Stimulated activated CD8-positive, alpha-beta memory T cell treated with anti-CD3 and anti-CD28 coated beads, Interleukin-15, amount 100 ng/mL, for 4 hours (primary cell): ENCODE measurements at regions not wholly inside any gene's neighbourhood (a gene's known extent, or its start where the extent isn't known, plus 50 kb on each side); places are given as distances from the start of the nearest gene placed in this dataset.
"Not testable (repeated sequence)": the region's sequence is repeated elsewhere in the genome, so short reads cannot be mapped to it uniquely, and the experiment has no call there.

ENCODE experiments used
- DNase-seq, 2 donors: peaks; one replicate each; pipeline ENCODE4 v3.0.0-alpha.2; 2020; ENCODE audit warnings: low read depth in 2 of 2

DNA sequence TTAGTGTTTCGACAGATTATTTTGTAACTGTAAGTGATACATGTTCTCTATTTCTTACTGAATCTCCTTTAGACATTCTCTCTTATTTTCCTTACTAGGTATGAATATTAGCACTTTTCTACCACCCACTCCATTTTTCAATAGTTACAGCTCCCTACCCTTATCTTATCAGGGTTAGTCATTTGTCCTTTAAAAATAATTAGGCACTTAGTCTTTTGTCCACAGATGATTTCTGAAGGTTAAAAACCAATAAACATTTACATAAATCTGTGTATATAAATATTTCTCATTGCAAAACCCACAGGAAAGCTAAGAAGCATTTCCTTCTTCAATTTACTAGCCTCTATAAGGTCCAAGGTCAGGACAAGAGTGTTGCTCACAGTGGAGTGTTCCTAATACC is 624.1 kb upstream of the MIR17HG start:
- no peak for DNase-seq

DNA sequence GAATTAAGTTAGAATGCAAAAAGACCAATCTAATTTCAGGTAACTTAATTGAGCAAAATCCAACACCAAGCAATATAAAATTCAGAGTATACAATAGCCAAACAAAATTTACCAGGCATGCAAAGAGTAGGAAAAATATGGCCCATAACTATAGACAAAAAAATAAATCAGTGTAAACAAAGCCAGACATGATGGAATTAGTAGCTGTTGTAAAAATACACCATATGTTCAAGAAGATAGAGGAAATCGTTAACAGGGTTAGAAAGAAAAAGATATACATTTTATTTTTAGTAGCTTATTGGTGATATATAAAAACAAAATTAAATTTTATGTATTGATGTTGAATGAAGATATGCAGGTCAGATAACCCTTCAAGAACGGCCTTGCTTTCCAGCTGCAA is 621.1 kb upstream of the MIR17HG start:
- DNase-seq, result no peak

DNA sequence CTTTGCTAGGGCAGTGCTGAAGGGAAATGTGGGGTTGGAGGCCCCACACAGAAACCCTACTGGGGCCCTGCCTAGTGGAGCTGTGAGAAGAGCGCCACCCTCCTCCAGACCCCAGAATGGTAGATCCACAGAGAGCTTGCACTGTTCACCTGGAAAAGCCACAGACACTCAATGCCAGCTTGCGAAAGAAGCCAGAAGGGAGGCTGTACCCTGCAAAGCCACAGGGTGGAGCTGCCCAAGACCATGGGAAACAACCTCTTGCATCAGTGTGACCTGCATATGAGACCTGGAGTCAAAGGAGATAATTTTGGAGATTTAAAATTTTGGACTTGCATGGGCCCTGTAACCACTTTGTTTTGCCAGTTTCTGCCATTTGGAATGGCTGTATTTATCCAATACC is 615.4 kb upstream of the MIR17HG start:
- no peak for DNase-seq

DNA sequence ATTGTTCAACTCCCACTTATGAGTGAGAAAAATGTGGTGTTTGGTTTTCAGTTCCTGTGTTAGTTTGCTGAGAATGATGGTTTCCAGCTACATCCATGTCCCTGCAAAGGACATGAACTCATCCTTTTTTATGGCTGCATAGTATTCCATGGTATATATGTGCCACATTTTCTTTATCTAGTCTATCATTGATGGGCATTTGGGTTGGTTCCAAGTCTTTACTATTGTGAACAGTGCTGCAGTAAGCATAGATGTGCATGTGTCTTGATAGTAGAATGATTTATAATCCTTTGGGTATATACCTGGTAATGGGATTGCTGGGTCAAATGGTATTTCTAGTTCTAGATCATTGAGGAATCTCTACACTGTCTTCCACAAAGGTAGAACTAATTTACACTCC is 613.0 kb upstream of the MIR17HG start:
- not testable (repeated sequence) for DNase-seq

DNA sequence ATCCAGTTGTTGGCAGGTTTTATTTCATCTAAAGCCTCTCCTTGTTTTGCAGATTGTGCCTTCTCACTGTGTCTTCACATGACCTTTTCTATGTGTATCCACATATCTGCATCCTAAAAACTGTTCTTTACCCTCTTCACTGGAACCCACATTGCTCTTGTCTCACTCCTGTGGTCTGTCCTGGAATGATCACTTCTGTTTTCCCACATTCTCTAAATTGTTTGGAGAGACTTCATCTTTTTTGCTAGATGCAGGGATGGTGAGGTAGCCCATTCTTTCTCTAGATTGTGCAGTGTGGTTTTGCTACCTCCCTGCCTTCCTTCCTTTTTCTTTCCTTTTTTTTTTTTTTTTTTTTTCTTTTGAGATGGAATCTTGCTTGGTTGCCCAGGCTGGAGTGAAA is 608.6 kb upstream of the MIR17HG start:
- no peak for DNase-seq

DNA sequence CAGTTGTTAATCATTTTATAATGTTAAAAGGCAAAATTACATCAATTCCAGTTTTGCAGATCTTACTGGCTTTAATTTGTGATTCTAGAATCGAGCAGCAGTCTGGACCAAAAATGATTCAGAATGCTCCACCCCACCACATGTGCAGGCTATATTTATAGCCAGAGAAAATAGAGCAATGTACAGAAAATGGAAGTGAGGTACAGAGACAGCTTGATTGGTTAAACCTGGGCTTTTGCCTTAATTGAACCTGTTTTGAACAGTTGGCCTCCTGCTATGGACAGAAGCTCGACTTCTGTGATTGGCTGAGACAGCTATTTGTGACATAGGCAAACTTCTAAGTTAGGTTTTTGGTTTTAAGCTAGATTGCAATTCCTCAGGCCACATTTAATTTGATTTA is 607.4 kb upstream of the MIR17HG start:
- DNase-seq, result no peak

GRCh38 chr13:90742381-90742780 is 605.1 kb upstream of the MIR17HG start:
- no peak for DNase-seq

GRCh38 chr13:90746230-90746629 is 601.3 kb upstream of the MIR17HG start:
- no peak for DNase-seq

- no peak for DNase-seq
These were observed 597.5 kb upstream of the MIR17HG start for GRCh38 chr13:90750021-90750420.

GRCh38 chr13:90751026-90751425 is 596.5 kb upstream of the MIR17HG start:
- DNase-seq, result no peak

DNA sequence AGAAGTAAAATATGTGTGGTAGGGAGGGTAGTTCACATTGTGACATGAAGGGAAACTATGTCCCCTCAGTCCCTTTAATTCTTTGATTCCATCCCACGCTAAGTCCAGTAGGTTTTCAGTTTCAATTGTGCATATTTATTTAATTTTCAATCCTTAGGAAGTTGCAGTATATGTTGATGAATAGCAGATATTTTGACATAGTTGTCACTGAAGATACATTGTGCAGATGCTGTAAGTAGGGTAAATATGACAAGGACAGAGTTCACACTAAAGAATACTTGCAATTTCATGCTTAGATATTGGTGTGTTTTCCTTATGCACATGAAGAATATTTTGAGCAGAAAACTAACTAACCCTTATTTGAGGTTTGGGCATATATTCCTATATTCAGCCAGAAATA is 595.4 kb upstream of the MIR17HG start:
- DNase-seq, result no peak

DNA sequence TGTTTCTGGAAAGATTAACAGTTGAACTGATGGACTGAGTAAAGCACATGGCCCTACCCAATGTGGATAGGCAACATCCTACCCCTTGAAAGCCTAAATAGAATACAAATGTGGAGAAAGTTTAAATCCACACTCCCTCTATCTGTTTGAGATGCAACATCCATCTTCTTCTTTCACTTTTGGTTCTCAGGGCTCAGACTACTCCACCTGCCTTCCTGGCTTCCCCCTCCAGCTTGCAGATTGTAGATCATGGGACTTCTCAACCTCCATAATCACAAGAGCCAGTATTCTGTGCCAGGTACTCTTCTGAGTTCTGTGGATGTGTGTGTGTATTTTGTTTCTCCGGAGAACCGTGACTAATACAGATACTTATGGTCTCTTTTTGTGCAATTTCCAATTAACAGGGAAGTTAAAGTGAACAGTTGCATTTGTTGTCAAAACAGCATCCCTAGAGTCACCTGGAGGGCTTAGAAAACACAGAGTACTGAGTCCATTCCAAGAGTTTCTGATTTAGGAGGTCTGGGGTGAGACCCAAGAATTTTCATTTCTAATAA is 590.3 kb upstream of the MIR17HG start:
- no peak for DNase-seq

- no peak for DNase-seq
These were observed 586.8 kb upstream of the MIR17HG start for GRCh38 chr13:90760639-90761038.

GRCh38 chr13:90763476-90764150 is 583.9 kb upstream of the MIR17HG start:
- DNase-seq, result no peak

DNA sequence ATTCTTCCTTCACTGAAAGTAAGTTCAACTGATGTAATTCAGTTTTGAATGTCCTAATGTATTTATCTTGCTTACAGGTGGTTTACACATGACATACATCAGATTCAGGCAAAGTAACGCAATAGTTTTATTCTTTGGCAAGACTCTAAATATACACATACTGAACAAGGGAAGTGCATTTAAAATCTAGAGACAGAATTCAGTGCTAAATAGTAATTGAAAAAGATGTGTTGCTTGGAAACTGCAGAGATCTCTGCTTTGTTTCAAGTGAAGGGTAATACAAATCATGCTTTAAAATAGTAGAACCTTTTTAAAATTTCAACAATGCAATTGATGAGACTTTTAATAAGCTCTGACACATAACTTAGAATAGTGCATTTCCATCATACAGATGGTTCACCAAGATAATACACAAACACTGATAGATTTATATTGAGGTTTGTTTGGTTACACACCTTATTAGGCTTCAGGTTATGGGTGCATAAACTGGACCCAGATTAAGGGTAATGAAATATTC is 581.0 kb upstream of the MIR17HG start:
- DNase-seq, result no peak

GRCh38 chr13:90768116-90768515 is 579.4 kb upstream of the MIR17HG start:
- no peak for DNase-seq

DNA sequence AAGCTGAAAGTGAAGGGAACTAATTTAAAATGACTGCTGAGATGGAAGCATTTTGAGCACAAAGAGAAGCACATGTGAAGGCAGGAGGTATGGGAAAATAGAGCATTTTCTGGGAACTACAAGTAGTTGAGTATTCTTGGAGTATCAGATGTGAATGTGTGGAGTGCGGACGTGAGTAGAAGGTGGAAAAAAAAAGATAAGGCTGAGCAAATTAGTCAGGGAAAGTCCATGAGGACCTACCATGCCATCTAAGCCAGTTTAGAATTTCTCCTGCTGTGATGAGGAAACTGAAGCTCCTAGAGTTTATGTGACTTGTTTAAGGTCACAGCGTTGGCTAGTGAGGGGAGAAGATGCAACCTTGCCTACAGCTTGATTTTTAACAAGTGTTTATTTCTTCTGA is 578.1 kb upstream of the MIR17HG start:
- DNase-seq, result no peak

GRCh38 chr13:90770334-90770733 is 577.2 kb upstream of the MIR17HG start:
- no peak for DNase-seq

GRCh38 chr13:90773681-90774080 is 573.8 kb upstream of the MIR17HG start:
- DNase-seq, result no peak

GRCh38 chr13:90776051-90776748 is 571.3 kb upstream of the MIR17HG start:
- no peak for DNase-seq

DNA sequence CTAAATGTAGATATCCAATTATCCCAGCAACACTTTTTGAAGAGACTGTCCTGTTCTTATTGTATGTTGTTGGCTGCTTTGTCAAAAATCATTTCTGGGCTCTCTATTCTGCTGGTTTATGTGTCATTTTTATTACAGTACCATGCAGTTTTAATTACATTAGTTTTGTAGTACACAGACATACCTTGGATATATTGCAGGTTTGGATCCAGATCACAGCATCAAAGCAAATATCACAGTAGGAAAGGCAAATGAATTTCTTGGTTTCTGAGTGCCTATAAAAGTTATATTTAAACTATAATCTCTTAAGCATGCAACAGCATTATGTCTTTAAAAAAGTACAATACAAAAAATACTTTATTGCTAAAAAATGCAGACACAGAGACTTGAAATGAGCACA is 564.2 kb upstream of the MIR17HG start:
- no peak for DNase-seq

DNA sequence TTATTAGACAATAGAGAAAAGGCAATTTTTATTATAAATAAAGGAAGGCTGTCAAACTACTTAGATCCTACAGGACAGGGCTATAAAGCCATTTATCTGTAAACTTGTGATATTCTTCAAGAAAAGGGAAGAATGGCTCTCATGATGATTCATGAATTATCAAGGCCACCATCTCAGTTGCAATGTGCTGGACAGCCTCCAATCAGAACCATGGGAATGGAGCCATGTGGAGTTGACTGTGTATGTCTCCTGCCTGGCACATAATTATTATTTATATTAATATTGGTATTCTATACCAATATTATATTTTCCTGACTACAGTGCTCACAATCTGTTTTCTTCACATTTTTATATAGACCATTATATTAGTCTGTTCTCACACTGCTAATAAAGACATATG is 560.5 kb upstream of the MIR17HG start:
- no peak for DNase-seq

GRCh38 chr13:90792335-90792734 is 555.2 kb upstream of the MIR17HG start:
- no peak for DNase-seq
